Ecto neural progenitor cell (in vitro differentiated cells): ENCODE measurements at regions not wholly inside any gene's neighbourhood (a gene's known extent, or its start where the extent isn't known, plus 50 kb on each side); places are given as distances from the start of the nearest gene placed in this dataset.
"Not testable (repeated sequence)": the region's sequence is repeated elsewhere in the genome, so short reads cannot be mapped to it uniquely, and the experiment has no call there.

ENCODE experiments used
- DNase-seq: peaks from one replicate; pipeline ENCODE4 v3.0.0-alpha.2; 2018; ENCODE audit warnings: low spot score

- DNase-seq = no peak
Measured at GRCh38 chr10:90032519-90032918, 331.1 kb downstream of the KIF20B start.

GRCh38 chr10:90034862-90035261 is 333.5 kb downstream of the KIF20B start:
- DNase-seq = not testable (repeated sequence)

- no peak for DNase-seq
Measured at GRCh38 chr10:90041585-90041984, 340.2 kb downstream of the KIF20B start.

GRCh38 chr10:90042075-90042474 is 340.7 kb downstream of the KIF20B start:
- DNase-seq = no peak

- no peak for DNase-seq
Measured at GRCh38 chr10:90047243-90047729, 345.9 kb downstream of the KIF20B start.

- no peak for DNase-seq
Measured at GRCh38 chr10:90051053-90051452, 349.7 kb downstream of the KIF20B start.

GRCh38 chr10:90051474-90051873 is 350.1 kb downstream of the KIF20B start:
- DNase-seq = no peak

GRCh38 chr10:90062786-90063185 is 361.4 kb downstream of the KIF20B start:
- no peak for DNase-seq

- no peak for DNase-seq
Measured at GRCh38 chr10:90064295-90064694, 362.9 kb downstream of the KIF20B start.

- no peak for DNase-seq
Measured at GRCh38 chr10:90066435-90066834, 365.0 kb downstream of the KIF20B start.

GRCh38 chr10:90075995-90076394 is 374.6 kb downstream of the KIF20B start:
- DNase-seq = no peak

GRCh38 chr10:90079819-90080218 is 378.4 kb downstream of the KIF20B start:
- no peak for DNase-seq

- DNase-seq = not testable (repeated sequence)
Measured at GRCh38 chr10:90086606-90087190, 385.3 kb downstream of the KIF20B start.

- DNase-seq = no peak
Measured at GRCh38 chr10:90087197-90088023, 386.0 kb downstream of the KIF20B start.

GRCh38 chr10:90088024-90088317 is 386.6 kb downstream of the KIF20B start:
- no peak for DNase-seq

- DNase-seq = no peak
Measured at GRCh38 chr10:90089719-90090118, 388.3 kb downstream of the KIF20B start.

- no peak for DNase-seq
Measured at GRCh38 chr10:90096196-90096595, 394.8 kb downstream of the KIF20B start.

GRCh38 chr10:90107581-90107980 is 406.2 kb downstream of the KIF20B start:
- not testable (repeated sequence) for DNase-seq

GRCh38 chr10:90111671-90112070 is 410.3 kb downstream of the KIF20B start:
- DNase-seq = no peak

- DNase-seq = no peak
Measured at GRCh38 chr10:90112681-90113080, 411.3 kb downstream of the KIF20B start.

- DNase-seq = not testable (repeated sequence)
Measured at GRCh38 chr10:90118567-90118966, 417.2 kb downstream of the KIF20B start.

- not testable (repeated sequence) for DNase-seq
Measured at GRCh38 chr10:90119631-90120280, 418.4 kb downstream of the KIF20B start.
